Thyroid gland (tissue), 4 donors: ENCODE measurements at regions not wholly inside any gene's neighbourhood (a gene's known extent, or its start where the extent isn't known, plus 50 kb on each side); places are given as distances from the start of the nearest gene placed in this dataset.

ENCODE experiments used
- DNase-seq, 2 donors: peaks; one replicate each; pipeline ENCODE4 v3.0.0-alpha.2; 2019
- H3K27ac ChIP-seq, 3 donors: fragments of 200-600 bp; sonication (generic); 1 replicate in 2 of 3; 2 replicates in 1 of 3; pipeline ENCODE4 v1.5.1; 2016 to 2019; ENCODE audit warnings: mild to moderate bottlenecking in 1 of 3, moderate library complexity in 1 of 3
- H3K27me3 ChIP-seq: fragments of 200-600 bp; sonication (generic); one replicate; pipeline ENCODE4 v1.5.1; 2019
- H3K36me3 ChIP-seq, 2 donors: fragments of 200-600 bp; sonication (generic); one replicate each; pipeline ENCODE4 v1.5.1; 2016 to 2019
- H3K4me1 ChIP-seq, 2 donors: fragments of 200-600 bp; sonication (generic); one replicate each; pipeline ENCODE4 v1.5.1; 2017 to 2019
- H3K4me3 ChIP-seq, 3 donors: fragments of 200-600 bp; sonication (generic); replicated peaks in 1 of 3; 1 replicate in 2 of 3; 2 replicates in 1 of 3; pipeline ENCODE4 v1.5.1; 2016; ENCODE audit warnings: mild to moderate bottlenecking in 1 of 3
- H3K9me3 ChIP-seq: fragments of 200-600 bp; sonication (generic); one replicate; pipeline ENCODE4 v1.5.1; 2017
- POLR2A ChIP-seq, 2 donors: fragments of 450-650 bp; IDR thresholded peaks; one replicate each; pipeline ENCODE4 v1.6.1; 2017; ENCODE audit warnings: antibody characterized with exemption in 2 of 2, mild to moderate bottlenecking in 2 of 2, moderate library complexity in 1 of 2
- WGBS, 2 donors: methylation state at CpG; one replicate each; pipeline ENCODE4 v1.1.5; 2017; 5-methylcytosine and 5-hydroxymethylcytosine counted together
- intact Hi-C: fragments of 100-400 bp; cut with DNase I; formaldehyde crosslinking; loops from one replicate; pipeline ENCODE4 v1.15.1; 2023
- TF ChIP-seq, protein P1 (sequence below), 6 experiments: fragments of 200-600 bp in 3 of 6; fragments of 450-650 bp in 3 of 6; sonication (generic) in 3 of 6; IDR thresholded peaks; one replicate each; pipeline ENCODE4 v1.5.1; 2016 to 2019; ENCODE audit warnings: antibody characterized with exemption in 6 of 6, mild to moderate bottlenecking in 2 of 6, inconsistent platforms in 1 of 6, moderate library complexity in 1 of 6

DNA sequence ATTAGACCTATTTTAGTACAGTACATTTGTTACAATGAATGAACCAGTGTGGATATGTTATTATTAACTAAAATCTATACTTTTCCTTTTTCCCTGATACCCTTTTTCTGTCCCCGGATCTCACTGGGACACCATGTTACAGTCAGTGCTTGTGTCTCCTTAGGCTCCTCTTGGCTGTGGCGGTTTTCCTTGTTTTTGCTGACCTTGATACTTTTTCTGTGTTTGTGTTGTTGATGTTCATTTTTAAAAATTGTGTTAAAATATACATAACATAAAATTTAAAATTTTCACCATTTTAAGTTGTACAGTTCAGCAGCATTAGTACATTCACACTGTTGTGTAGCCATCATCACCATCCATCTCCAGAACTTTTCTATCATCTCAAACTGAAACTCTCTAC is 54.2 kb upstream of the OSBPL3 start:
- DNase-seq: no peak
- Histone ChIP-seq H3K4me3 (no peak overlapping the region), H3K27me3 (no peaks in the 10 kb centered on the region), H3K4me1 (no peaks in the 10 kb centered on the region), H3K36me3 (no peaks in the 10 kb centered on the region), H3K27ac (no peak overlapping the region), H3K9me3 (no peaks in the 10 kb centered on the region)
- 95 to 96% methylated on average over 2 of the region's 2 CpGs for WGBS, 2 donors
- intact Hi-C loops: no loop called here
- TF ChIP-seq POLR2A (IDR thresholded peaks at IDR 0.05): no peak
- TF ChIP-seq, protein P1, sequence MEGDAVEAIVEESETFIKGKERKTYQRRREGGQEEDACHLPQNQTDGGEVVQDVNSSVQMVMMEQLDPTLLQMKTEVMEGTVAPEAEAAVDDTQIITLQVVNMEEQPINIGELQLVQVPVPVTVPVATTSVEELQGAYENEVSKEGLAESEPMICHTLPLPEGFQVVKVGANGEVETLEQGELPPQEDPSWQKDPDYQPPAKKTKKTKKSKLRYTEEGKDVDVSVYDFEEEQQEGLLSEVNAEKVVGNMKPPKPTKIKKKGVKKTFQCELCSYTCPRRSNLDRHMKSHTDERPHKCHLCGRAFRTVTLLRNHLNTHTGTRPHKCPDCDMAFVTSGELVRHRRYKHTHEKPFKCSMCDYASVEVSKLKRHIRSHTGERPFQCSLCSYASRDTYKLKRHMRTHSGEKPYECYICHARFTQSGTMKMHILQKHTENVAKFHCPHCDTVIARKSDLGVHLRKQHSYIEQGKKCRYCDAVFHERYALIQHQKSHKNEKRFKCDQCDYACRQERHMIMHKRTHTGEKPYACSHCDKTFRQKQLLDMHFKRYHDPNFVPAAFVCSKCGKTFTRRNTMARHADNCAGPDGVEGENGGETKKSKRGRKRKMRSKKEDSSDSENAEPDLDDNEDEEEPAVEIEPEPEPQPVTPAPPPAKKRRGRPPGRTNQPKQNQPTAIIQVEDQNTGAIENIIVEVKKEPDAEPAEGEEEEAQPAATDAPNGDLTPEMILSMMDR (IDR thresholded peaks at IDR 0.05): no peak

DNA sequence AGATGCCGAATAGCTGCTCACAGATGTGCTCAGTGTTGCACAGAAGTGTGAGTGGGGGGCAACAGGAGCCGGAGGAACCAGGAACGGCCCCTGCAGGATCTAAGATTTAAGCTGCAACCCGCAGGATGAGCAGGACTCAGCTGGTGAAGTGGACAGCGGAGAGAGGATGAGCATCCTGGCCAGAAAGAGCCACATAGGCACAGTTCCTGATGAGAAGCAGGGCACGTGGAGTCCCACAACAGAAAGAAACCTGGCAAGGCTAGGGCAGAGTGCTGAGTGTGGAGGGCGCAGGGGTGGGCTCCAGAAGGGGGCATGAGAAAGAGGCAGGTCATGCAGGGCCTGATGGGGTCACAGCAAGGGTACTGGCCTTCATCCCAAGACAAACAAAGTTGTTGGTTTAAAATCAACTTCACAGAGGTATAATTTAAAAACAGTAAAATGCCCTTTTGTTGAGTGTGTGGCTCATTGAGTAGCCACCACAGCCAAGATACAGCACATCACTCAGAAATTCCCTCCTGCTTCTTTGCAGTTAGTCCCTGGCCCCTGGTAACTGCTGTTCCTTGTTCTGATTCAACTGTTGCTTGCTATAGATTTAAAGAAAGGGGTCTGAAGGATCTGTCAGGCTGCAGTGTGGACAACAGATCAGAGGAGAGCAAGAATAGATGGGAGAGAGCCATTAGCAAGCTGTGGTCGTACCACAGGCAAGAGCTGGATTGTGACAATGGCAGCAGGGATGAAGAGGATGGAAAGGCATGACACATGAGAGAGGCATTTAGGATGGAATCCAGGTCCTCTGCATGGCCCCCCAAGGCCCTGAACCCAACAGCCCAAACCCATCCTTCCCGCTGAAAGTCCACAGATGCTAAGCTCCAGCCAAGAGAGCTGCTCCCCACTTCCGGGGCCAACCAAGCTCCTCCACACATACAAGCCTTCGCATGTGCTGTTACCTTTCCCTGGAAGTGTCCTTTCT is 53.1 kb upstream of the OSBPL3 start:
- TF ChIP-seq, protein P1 (IDR thresholded peaks at IDR 0.05): no peak
- TF ChIP-seq POLR2A (IDR thresholded peaks at IDR 0.05): no peak
- Histone ChIP-seq H3K36me3 (no peaks in the 10 kb centered on the region), H3K4me1 (no peaks in the 10 kb centered on the region), H3K4me3 (no peak overlapping the region), H3K9me3 (no peaks in the 10 kb centered on the region), H3K27me3 (no peaks in the 10 kb centered on the region), H3K27ac (no peak overlapping the region)
- DNase-seq: no peak
- intact Hi-C loops: no loop called here
- WGBS, 2 donors: 78 to 86% methylated on average over 11 of the region's 11 CpGs

DNA sequence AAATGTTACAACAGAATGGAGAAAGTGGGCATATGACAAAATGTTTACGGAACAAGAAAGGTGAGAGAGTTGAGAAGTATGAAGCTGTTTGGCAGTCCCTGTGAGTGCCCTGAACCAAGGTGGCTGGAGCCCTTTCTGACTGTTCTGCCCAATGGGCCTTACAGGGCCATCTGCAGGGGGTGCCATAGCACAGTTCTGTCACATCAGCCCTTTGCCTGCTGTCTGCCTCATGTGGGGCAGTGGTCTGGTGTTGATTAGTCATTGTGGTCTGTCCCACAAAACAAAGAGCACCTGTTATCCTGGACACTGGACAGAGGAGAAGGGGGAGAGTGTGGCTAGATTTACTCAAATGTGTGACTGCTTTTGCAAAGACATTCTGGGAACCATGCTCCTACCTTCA is 51.5 kb upstream of the OSBPL3 start:
- Histone ChIP-seq H3K4me1 (no peaks in the 10 kb centered on the region), H3K27me3 (no peaks in the 10 kb centered on the region), H3K27ac (no peak overlapping the region), H3K36me3 (no peaks in the 10 kb centered on the region), H3K4me3 (no peak overlapping the region), H3K9me3 (no peaks in the 10 kb centered on the region)
- DNase-seq: no peak
- TF ChIP-seq, protein P1 (IDR thresholded peaks at IDR 0.05): no peak
- TF ChIP-seq POLR2A (IDR thresholded peaks at IDR 0.05): no peak
- intact Hi-C loops: no loop called here
- 93 to 97% methylated on average over 1 of the region's 1 CpG for WGBS, 2 donors

DNA sequence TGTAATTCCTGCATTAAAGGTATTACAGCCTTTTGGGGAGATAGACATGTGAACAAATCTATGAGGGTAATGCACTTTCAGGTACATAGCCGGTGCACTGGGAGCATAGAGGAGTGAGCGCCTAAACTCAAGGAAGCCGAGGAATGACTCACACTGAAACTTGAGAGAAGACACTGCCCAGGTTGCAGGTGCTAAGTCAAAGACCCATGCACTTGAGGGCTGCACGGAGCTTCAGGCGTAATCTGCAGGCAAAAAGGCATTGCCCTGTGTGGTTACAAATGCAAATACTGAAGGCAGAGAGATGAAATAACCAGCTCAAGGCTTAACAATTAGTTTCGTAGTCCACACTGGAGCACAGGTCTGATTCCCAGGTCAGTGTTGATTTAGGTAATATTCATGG is 51.0 kb upstream of the OSBPL3 start:
- whole genome bisulfite sequencing, 2 donors: 62 to 80% methylated on average over 6 of the region's 6 CpGs
- Histone ChIP-seq H3K4me1 (no peaks in the 10 kb centered on the region), H3K27me3 (no peaks in the 10 kb centered on the region), H3K36me3 (no peaks in the 10 kb centered on the region), H3K4me3 (no peak overlapping the region), H3K27ac (no peak overlapping the region), H3K9me3 (no peaks in the 10 kb centered on the region)
- DNase-seq: no peak
- intact Hi-C loops: no loop called here
- TF ChIP-seq, protein P1 (IDR thresholded peaks at IDR 0.05): no peak
- TF ChIP-seq POLR2A (IDR thresholded peaks at IDR 0.05): no peak
